T-helper 9 cell (primary cell): ENCODE measurements at regions not wholly inside any gene's neighbourhood (a gene's known extent, or its start where the extent isn't known, plus 50 kb on each side); places are given as distances from the start of the nearest gene placed in this dataset.
"Not testable (repeated sequence)": the region's sequence is repeated elsewhere in the genome, so short reads cannot be mapped to it uniquely, and the experiment has no call there.

Experiments used
- DNase-seq: peaks from one replicate; pipeline ENCODE4 v3.0.0-alpha.2; 2020

GRCh38 chr5:40346901-40347300 lies 332.8 kb upstream of the PTGER4 start:
- no peak for DNase-seq

GRCh38 chr5:40338434-40338833 lies 341.3 kb upstream of the PTGER4 start:
- not testable (repeated sequence) for DNase-seq

GRCh38 chr5:40334242-40334635 lies 345.5 kb upstream of the PTGER4 start:
- no peak for DNase-seq

GRCh38 chr5:40333459-40334241 lies 346.1 kb upstream of the PTGER4 start:
- DNase-seq: no peak

GRCh38 chr5:40332970-40333369 lies 346.7 kb upstream of the PTGER4 start:
- DNase-seq: no peak

GRCh38 chr5:40331616-40332015 lies 348.1 kb upstream of the PTGER4 start:
- no peak for DNase-seq

- no peak for DNase-seq
Measured at GRCh38 chr5:40321514-40321913, 358.2 kb upstream of the PTGER4 start.

GRCh38 chr5:40318395-40318794 lies 361.3 kb upstream of the PTGER4 start:
- DNase-seq: no peak

- DNase-seq: no peak
Measured at GRCh38 chr5:40317023-40317422, 362.7 kb upstream of the PTGER4 start.

- no peak for DNase-seq
Measured at GRCh38 chr5:40315126-40315525, 364.6 kb upstream of the PTGER4 start.

- DNase-seq: no peak
Measured at GRCh38 chr5:40314275-40314674, 365.4 kb upstream of the PTGER4 start.

- no peak for DNase-seq
Measured at GRCh38 chr5:40312205-40312604, 367.5 kb upstream of the PTGER4 start.

- DNase-seq: no peak
Measured at GRCh38 chr5:40309851-40310250, 369.9 kb upstream of the PTGER4 start.

GRCh38 chr5:40308867-40309266 lies 370.8 kb upstream of the PTGER4 start:
- no peak for DNase-seq

GRCh38 chr5:40307920-40308319 lies 371.8 kb upstream of the PTGER4 start:
- DNase-seq: no peak

GRCh38 chr5:40306869-40307487 lies 372.7 kb upstream of the PTGER4 start:
- no peak for DNase-seq

GRCh38 chr5:40292006-40292405 lies 387.7 kb upstream of the PTGER4 start:
- no peak for DNase-seq

- DNase-seq: no peak
Measured at GRCh38 chr5:40291338-40291737, 388.4 kb upstream of the PTGER4 start.

- DNase-seq: no peak
Measured at GRCh38 chr5:40288800-40289485, 390.8 kb upstream of the PTGER4 start.

- no peak for DNase-seq
Measured at GRCh38 chr5:40284863-40285262, 394.9 kb upstream of the PTGER4 start.

- DNase-seq: no peak
Measured at GRCh38 chr5:40278881-40279280, 400.8 kb upstream of the PTGER4 start.

- no peak for DNase-seq
Measured at GRCh38 chr5:40277161-40277906, 402.4 kb upstream of the PTGER4 start.

- no peak for DNase-seq
Measured at GRCh38 chr5:40276426-40277102, 403.2 kb upstream of the PTGER4 start.
